ENCODE measurements at regions not wholly inside any gene's neighbourhood (a gene's known extent, or its start where the extent isn't known, plus 50 kb on each side); places are given as distances from the start of the nearest gene placed in this dataset.
"Not testable (repeated sequence)": the region's sequence is repeated elsewhere in the genome, so short reads cannot be mapped to it uniquely, and the experiment has no call there.

DNA sequence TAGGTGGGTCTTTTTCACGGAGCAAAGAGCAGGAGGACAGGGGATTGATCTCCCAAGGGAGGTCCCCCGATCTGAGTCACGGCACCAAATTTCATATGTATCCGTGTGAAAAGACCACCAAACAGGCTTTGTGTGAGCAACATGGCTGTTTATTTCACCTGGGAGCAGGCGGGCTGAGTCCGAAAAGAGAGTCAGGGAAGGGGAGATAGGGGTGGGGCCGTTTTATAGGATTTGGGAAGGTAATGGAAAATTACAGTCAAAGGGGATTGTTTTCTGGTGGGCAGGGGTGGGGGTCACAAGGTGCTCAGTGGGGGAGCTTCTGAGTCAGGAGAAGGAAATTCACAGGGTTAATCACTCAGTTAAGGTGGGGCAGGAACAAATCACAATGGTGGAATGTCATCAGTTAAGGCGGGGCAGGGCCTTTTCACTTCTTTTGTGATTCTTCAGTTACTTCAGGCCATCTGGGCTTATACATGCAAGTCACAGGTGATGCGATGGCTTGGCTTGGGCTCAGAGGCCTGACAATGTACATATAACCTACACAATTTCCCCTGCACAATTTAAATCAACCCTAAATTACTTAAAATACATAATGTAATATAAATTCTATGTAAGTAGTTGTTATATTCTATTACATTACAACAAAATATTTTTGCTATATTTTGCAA, 921.3 kb upstream of the ALCAM start:
- not testable (repeated sequence) for DNase-seq

DNA sequence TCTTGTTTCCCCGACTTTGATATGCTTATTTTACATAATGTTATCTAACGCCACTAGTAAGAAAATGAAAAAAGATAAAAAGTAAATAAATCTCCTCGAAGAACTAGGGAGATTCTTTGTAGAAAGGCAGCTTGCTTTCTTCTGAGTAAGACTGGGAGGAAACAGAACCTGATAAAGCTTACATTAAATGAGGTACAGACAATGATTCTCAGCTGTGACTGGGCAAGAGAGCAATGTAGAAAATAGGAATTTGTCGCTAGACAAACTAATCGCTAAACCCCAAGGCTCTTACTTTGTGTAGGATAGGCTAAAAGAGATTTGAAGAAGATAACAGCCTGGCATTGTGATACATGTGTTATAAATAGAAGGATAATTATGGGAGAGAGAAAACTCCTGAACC, 919.0 kb upstream of the ALCAM start:
- DNase-seq, result no peak

DNA sequence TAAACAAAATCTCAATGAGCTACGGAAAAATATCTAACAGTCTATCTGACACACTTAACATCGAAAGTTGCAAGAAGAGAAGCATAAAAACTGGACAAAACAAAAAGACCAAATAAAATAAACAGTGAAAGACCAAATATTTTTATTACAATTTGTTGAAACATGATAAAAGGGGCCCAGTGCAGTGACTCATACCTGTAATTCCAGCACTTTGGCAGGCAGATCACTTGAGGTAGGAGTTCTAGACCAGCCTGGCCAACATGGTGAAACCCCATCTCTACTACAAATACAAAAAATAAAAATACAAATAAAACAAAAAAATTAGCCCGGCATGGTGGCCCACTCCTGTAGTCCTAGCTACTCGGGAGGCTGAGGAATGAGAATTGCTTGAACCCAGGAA, 914.0 kb upstream of the ALCAM start:
- DNase-seq, result no peak

- DNase-seq, result no peak
Observed at GRCh38 chr3:104458657-104459056, 908.1 kb upstream of the ALCAM start.

DNA sequence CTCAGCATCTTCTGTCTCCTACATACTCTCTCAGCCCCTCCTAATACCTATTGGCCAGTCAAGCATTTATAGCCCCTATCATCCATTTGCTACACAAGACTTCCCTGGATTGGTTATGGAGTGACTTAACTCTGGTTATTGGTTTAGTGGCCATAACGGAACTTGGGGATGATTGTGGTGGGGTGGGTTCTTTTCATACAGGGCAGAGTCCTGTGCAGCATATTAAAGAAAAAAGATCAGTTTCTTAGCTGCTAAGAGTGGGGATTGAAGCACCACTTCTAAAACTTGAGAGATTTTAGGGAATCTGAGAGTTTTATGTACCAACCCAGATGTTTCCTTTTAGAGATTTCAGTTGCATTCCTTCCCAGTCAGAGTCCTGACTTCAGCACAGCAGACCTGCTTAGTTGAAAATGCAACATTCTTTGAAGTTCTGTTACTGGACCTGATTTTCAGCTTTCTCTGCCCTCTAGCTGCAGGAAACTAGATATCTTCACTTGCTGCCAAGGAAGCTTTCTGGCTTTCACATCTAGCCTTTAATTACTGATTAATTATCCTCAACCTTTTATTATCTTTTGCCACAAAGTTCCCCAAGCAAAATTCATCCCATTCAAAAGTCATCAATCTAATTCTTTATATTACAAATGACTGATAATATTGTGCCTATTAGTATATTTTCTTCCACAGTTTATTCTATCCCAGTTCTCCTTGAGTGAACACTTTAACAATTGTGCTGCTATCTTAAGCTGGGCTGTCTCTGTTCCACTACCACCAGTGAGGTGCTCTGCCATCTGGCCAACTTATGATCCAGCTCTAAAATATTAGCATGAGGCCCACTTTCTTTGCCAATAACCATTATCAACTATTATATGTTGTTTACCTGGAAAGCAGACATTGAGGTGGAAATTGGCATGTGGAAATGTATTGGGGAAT, 906.0 kb upstream of the ALCAM start:
- DNase-seq, result no peak

DNA sequence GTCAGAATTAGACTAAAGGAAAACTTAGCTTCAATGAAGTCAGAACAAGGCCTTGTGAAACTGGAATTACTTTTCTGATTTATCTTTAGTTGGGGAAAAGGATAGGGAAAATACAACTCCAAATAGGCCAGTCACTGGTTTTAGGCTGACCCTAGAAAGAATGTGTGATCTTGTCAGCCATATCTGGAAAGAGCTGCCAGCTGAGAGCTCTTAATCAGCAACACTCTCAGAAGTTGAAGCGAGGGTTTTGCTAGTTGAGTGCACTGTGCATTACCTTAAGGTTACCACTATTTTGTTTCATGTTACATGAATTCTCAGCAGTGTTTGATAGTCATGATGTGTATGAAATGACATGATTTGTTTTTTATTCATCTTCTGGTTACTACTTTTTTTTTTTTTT, 905.3 kb upstream of the ALCAM start:
- DNase-seq, result no peak

DNA sequence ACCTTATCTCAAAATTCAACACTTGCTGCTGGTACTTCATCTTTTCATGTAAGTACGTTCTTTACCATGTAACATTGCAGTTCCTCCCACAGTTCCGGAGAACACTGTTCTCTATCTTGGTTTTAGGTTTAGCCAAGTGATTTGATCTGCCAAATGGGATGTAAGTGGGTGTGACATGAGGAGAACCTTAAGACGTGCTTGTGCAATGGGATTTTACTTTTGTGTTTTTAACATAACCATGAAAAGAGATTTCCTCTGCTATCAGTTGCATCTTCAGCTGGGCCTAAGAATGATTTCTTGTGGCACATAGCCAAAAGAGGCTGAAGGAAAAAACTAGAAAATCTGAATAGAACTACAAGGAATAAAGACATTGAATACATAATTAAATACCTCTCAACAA, 894.5 kb upstream of the ALCAM start:
- DNase-seq, result no peak

DNA sequence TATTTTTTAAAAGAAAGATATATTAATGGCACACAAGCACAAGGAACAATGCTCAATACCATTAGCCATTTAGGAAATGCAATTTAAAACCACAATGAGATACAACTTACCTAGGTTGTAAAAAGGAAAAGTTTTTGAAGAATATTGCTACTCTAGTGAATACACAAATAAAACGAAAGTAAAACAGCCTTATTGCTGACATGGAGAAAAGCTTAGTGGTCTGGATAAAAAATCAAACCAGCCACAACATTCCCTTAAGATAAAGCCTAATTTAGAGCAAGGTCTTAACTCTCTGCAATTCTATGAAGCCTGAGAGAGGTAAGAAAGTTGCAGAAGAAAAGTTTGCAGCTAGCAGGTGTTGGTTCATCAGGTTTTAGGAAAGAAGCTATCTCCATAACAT, 892.7 kb upstream of the ALCAM start:
- no peak for DNase-seq

DNA sequence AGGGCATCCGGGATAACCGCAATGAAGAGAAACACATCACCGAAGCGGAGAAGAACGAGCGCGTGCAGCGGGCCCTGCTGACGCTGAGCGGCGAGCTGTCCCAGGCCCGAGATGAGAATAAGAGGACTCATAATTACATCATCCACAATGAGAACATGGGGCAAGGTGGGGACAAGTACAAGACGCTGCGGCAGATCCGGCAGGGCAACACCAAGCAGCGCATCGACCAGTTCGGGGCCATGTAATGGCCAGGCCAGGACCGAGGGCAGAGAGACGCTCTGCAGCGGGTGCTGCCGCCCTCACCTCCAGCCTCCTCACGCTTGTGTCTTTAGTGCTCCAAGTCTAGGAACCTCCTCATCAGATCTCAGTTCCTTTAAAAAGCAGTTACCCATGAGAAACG, 863.7 kb upstream of the ALCAM start:
- DNase-seq, result no peak

DNA sequence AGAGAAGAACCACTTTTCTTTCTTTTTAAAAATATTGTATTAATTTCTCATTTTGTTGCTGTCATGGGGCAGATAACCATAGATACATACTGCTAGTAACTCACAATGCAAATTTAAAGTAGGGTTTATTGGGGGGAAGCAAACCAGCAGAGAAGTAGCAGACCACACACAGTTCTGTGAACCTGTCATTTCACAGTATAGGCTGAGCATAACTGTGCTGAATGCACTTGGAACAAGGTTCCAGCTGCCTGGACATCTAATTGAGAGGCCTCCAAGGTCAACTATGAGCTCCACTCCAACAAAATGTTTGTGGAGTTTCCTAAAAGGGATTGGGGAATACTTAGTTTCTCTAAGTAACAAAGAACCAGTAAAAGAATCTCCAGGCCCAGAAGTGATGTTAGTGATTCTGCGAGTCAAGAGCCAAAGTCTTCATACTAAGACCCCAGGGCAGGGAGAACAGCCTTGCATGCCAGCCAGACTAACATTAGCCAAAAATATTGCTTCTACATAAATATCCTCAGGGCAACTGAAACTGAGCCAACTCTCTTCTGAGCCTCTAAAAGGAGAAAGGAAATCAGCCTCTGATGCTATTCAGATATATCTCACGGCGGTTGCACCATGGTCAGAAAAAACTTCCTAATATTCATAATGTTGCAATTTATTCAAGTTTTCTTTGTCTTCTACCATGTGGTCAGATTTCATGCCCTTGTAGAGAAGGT, 856.4 kb upstream of the ALCAM start:
- no peak for DNase-seq

DNA sequence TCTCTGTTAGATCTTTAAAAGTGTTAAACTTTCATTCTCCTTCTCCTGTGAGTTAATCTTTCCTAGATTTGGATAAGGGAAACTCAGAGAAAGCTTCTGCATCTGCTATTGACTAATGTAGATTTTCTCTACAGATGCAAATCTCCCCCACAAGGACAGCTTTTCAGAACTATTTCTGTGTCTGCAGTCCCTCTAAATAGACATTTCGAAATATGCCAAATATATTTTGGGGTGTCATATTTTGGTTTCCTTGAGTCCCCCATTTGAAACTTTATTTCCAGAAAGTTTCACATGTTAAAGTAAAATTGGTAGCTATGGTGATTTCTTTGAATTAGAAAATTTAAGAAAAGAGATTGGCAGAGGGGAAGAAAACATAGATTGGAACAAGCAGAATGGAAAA, 852.3 kb upstream of the ALCAM start:
- DNase-seq, result no peak

- DNase-seq, result no peak
Observed at GRCh38 chr3:104514776-104515175, 851.9 kb upstream of the ALCAM start.

GRCh38 chr3:104519068-104519467, 847.6 kb upstream of the ALCAM start:
- no peak for DNase-seq

- DNase-seq, result no peak
Observed at GRCh38 chr3:104519468-104520227, 847.1 kb upstream of the ALCAM start.

DNA sequence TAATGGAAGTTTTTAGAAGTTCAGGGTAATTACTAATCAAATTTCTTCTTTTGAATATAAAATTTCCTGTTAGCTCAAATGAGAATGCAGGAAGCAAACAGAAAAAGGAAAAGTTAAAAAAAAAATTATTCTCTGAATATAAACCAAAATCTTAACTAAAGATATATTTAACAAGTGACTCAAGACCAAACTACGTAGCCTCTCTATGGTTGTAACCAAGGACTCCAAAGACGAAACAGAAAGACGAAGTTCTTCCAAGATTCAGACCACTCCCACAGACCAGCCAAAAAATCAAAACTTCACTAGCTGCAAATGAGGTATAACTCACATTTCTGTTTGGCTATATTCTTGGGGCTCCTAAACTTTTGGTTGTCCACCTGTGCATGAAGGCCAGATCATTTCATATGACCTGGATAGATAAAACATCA, 846.5 kb upstream of the ALCAM start:
- DNase-seq, result no peak

GRCh38 chr3:104521606-104522336, 844.9 kb upstream of the ALCAM start:
- no peak for DNase-seq

DNA sequence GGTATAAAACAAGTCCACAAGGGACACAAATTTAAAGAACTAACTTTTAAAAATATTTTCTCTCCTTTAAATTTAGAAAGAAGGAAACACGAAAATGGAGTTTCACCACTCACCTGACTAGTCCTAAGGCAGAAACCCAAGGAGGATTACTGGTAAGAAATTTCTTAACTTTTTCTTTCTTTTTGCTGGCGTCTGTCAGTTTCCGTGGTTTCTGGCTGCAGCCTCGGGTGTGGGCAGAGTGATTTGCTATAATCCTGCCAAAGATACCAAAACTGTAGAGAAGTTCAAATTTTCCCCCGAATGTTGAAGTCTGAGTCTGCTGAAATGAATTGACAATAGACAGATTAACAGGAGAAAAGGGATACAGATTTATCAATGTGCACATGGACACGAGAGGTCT, 843.6 kb upstream of the ALCAM start:
- DNase-seq, result no peak

DNA sequence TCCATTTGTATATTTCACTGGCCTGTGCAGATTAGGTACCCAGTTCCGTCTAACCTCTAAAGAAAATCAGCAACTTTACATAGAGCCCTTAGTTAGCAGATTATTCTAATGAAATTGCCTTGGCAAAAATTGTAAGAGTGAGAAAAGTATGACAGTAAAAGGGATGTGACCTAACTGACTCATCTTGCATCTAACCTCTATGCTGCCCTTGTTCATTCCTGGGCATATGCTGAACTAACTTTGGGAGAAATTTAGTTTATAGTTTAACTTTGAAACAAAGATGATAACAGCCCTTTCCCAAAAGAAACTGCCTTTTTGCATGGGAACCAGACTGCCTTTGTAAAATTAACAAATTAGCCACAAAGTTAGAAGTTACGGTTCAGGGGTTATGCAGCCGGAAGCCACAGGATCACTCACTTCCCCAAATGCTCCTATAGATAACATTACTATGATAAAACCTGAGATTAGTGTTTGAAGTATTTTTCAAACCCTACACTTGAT, 839.8 kb upstream of the ALCAM start:
- no peak for DNase-seq

DNA sequence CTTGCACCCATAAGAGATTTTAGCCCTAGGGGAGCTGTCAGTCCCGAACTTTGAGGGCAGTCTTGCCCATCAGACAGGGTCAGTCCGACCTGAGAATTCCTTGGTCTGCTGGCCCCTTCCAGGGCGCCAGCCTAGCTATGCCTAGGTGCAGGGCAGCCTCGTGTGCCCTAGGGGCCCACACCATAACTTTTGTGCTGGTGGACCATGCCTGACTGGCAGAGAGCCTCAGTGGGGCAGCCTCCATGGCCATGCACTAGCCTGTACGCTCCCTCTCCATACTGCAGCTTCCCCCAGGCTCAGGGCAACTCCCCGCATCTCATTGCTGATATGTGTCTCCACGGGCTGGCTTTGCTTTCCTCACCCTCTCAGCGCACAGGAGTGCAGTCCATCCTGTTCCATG, 835.8 kb upstream of the ALCAM start:
- no peak for DNase-seq

DNA sequence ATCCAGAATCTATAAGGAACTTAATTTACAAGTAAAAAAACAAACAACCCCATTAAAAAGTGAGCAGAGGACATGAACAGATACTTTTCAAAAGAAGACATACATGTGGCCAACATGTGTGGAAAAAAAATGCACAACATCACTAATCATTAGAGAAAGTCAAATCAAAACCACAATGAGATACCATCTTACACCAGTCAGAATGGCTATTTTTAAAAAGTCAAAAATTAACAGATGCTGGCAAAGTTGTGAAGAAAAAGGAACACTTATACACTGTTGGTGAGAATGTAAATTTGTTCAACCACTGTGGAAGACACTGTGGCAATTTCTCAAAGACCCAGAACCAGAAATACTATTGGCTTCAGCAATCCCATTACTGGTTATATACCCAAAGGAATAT, 830.0 kb upstream of the ALCAM start:
- DNase-seq, result no peak

DNA sequence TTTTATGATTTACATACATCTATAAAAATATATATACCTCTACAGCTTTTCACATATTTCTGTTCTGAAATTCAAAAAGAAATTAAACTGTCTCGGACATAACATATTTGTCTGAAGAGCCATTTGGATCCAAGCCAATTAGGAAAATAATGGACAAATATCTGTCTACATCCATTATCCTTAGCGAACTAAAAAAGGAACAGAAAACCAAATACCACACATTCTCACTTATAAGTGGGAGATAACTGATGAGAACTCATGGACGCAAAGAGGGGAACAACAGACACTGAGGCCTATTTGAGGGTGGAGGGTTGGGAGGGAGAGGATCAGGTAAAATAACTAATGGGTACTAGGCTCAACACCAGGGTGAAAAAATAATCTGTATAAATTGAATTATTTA, 829.4 kb upstream of the ALCAM start:
- DNase-seq, result no peak

GRCh38 chr3:104546301-104546700, 820.4 kb upstream of the ALCAM start:
- DNase-seq, result no peak

Measured in NCI-H1092 (cell line).